HG03442 (cell line): ENCODE measurements at regions not wholly inside any gene's neighbourhood (a gene's known extent, or its start where the extent isn't known, plus 50 kb on each side); places are given as distances from the start of the nearest gene placed in this dataset.

ENCODE experiments used
- ATAC-seq: cut with Tn5 transposase; IDR thresholded peaks from one replicate; pipeline ENCODE4 v1.9.1; 2021; ENCODE audit warnings: mild to moderate bottlenecking, moderate library complexity; ENCODE audit not compliant: unreplicated experiment

- ATAC-seq: no peak
Observed at GRCh38 chr12:114743289-114743688, 59.3 kb upstream of the TBX3 start.

- ATAC-seq: no peak
Observed at GRCh38 chr12:114742363-114742762, 58.4 kb upstream of the TBX3 start.

GRCh38 chr12:114741940-114742339 is 58.0 kb upstream of the TBX3 start:
- ATAC-seq: no peak

GRCh38 chr12:114740448-114740847 is 56.5 kb upstream of the TBX3 start:
- no peak for ATAC-seq

- no peak for ATAC-seq
Observed at GRCh38 chr12:114738460-114739184, 54.6 kb upstream of the TBX3 start.

GRCh38 chr12:114735680-114736374 is 51.9 kb upstream of the TBX3 start:
- no peak for ATAC-seq

GRCh38 chr12:114735011-114735410 is 51.0 kb upstream of the TBX3 start:
- no peak for ATAC-seq

GRCh38 chr12:114733919-114734318 is 49.9 kb upstream of the TBX3 start:
- ATAC-seq: no peak
